HEK293 (cell line): ENCODE measurements at regions not wholly inside any gene's neighbourhood (a gene's known extent, or its start where the extent isn't known, plus 50 kb on each side); places are given as distances from the start of the nearest gene placed in this dataset.

Experiments
- CTCF ChIA-PET: fragments of 350-600 bp; formaldehyde crosslinking; extraction: SDS; loops from one replicate; lab custom pipeline; 2021; ENCODE audit warnings: antibody characterized with exemption; lab: Yijun Ruan, JAX
- POLR2A ChIA-PET: fragments of 300-600 bp; formaldehyde crosslinking; extraction: SDS; loops from one replicate; lab custom pipeline; 2020; ENCODE audit warnings: antibody characterized with exemption, inconsistent platforms; lab: Yijun Ruan, JAX
- H3K27ac ChIP-seq: fragments of 200-500 bp; sonication (Bioruptor generic); 2 replicates; pipeline ENCODE4 v1.5.1; 2014; ENCODE audit warnings: low read depth, low read length, control low read depth, inconsistent platforms; ENCODE audit errors: extremely low read depth
- H3K36me3 ChIP-seq, 2 experiments: fragments of 200-500 bp in 1 of 2; sonication (Bioruptor generic) in 1 of 2; 1 replicate in 1 of 2; 2 replicates in 1 of 2; pipeline ENCODE4 v1.5.1; 2014 to 2017; ENCODE audit warnings: inconsistent platforms in 2 of 2, low read length in 2 of 2; ENCODE audit not compliant: control insufficient read depth in 2 of 2, insufficient read depth in 1 of 2
- H3K4me1 ChIP-seq: fragments of 200-500 bp; sonication (Bioruptor generic); 2 replicates; pipeline ENCODE4 v1.5.1; 2014; ENCODE audit warnings: mild to moderate bottlenecking, low read length, inconsistent platforms; ENCODE audit not compliant: control insufficient read depth, insufficient read depth
- H3K4me3 ChIP-seq: 2 replicates; pipeline ENCODE4 v1.5.1; 2011; ENCODE audit warnings: low read depth, mild to moderate bottlenecking, control low read depth, low read length, moderate library complexity
- H3K9me3 ChIP-seq: fragments of 200-500 bp; sonication (Bioruptor generic); 2 replicates; pipeline ENCODE4 v1.5.1; 2014; ENCODE audit warnings: low read depth, low read length, inconsistent platforms; ENCODE audit not compliant: control insufficient read depth, insufficient read depth
- OVOL3 ChIP-seq: fragments of 450-650 bp; formaldehyde crosslinking; IDR thresholded peaks from 2 replicates; pipeline ENCODE4 v1.5.1; 2016; ENCODE audit warnings: missing biosample characterization, missing genetic modification characterization
- PRDM1 ChIP-seq: fragments of 450-650 bp; formaldehyde crosslinking; IDR thresholded peaks from 2 replicates; pipeline ENCODE4; 2016; ENCODE audit warnings: missing biosample characterization, missing genetic modification characterization
- REPIN1 ChIP-seq: fragments of 450-650 bp; formaldehyde crosslinking; IDR thresholded peaks from 2 replicates; pipeline ENCODE4 v1.5.1; 2017; ENCODE audit warnings: missing biosample characterization, missing genetic modification characterization, low read depth
- TRIM28 ChIP-seq: IDR thresholded peaks from 2 replicates; pipeline ENCODE4 v1.6.1; 2011; ENCODE audit warnings: low read length, control low read depth, borderline replicate concordance
- YY1 ChIP-seq: fragments of 450-650 bp; formaldehyde crosslinking; IDR thresholded peaks from 2 replicates; pipeline ENCODE4 v1.5.1; 2018; ENCODE audit warnings: missing biosample characterization, missing genetic modification characterization
- ZFP69B ChIP-seq: fragments of 450-650 bp; formaldehyde crosslinking; IDR thresholded peaks from 2 replicates; pipeline ENCODE4 v1.5.1; 2016; ENCODE audit warnings: missing biosample characterization, missing genetic modification characterization
- ZNF10 ChIP-seq: fragments of 450-650 bp; formaldehyde crosslinking; IDR thresholded peaks from 2 replicates; pipeline ENCODE4 v1.5.1; 2017; ENCODE audit warnings: missing biosample characterization, missing genetic modification characterization
- ZNF114 ChIP-seq: fragments of 450-650 bp; formaldehyde crosslinking; IDR thresholded peaks from 2 replicates; pipeline ENCODE4 v1.5.0; 2017; ENCODE audit warnings: missing biosample characterization, missing genetic modification characterization
- ZNF175 ChIP-seq: fragments of 450-650 bp; formaldehyde crosslinking; IDR thresholded peaks from 2 replicates; pipeline ENCODE4 v1.5.1; 2016; ENCODE audit warnings: missing biosample characterization, missing genetic modification characterization
- ZNF24 ChIP-seq: fragments of 450-650 bp; formaldehyde crosslinking; IDR thresholded peaks from 2 replicates; pipeline ENCODE4 v1.5.1; 2016; ENCODE audit warnings: missing biosample characterization, missing genetic modification characterization
- ZNF324 ChIP-seq: fragments of 450-650 bp; formaldehyde crosslinking; IDR thresholded peaks from 2 replicates; pipeline ENCODE4 v1.5.1; 2016; ENCODE audit warnings: missing biosample characterization, missing genetic modification characterization
- ZNF473 ChIP-seq: fragments of 450-650 bp; formaldehyde crosslinking; IDR thresholded peaks from 2 replicates; pipeline ENCODE4 v1.5.1; 2017; ENCODE audit warnings: missing biosample characterization, missing genetic modification characterization
- ZNF501 ChIP-seq: fragments of 450-650 bp; formaldehyde crosslinking; IDR thresholded peaks from 2 replicates; pipeline ENCODE4 v1.5.1; 2016; ENCODE audit warnings: missing biosample characterization, missing genetic modification characterization
- ZNF548 ChIP-seq: fragments of 450-650 bp; formaldehyde crosslinking; IDR thresholded peaks from 2 replicates; pipeline ENCODE4 v1.5.1; 2016; ENCODE audit warnings: missing biosample characterization, missing genetic modification characterization
- ZNF549 ChIP-seq: fragments of 450-650 bp; IDR thresholded peaks from 2 replicates; pipeline ENCODE4 v1.5.1; 2018; ENCODE audit warnings: missing biosample characterization, missing genetic modification characterization, mild to moderate bottlenecking, inconsistent platforms, moderate library complexity
- ZNF558 ChIP-seq: fragments of 450-650 bp; formaldehyde crosslinking; IDR thresholded peaks from 2 replicates; pipeline ENCODE4 v1.5.1; 2016; ENCODE audit warnings: missing biosample characterization, missing genetic modification characterization
- ZNF624 ChIP-seq: fragments of 450-650 bp; formaldehyde crosslinking; IDR thresholded peaks from 2 replicates; pipeline ENCODE4 v1.5.1; 2017; ENCODE audit warnings: missing biosample characterization, missing genetic modification characterization
- ZNF776 ChIP-seq: fragments of 450-650 bp; formaldehyde crosslinking; IDR thresholded peaks from 2 replicates; pipeline ENCODE4 v1.5.0; 2017; ENCODE audit warnings: missing biosample characterization, missing genetic modification characterization, borderline replicate concordance
- ZSCAN23 ChIP-seq: fragments of 450-650 bp; formaldehyde crosslinking; IDR thresholded peaks from 2 replicates; pipeline ENCODE4 v1.5.1; 2016; ENCODE audit warnings: missing biosample characterization, missing genetic modification characterization
- ZSCAN30 ChIP-seq: fragments of 450-650 bp; IDR thresholded peaks from 2 replicates; pipeline ENCODE4 v1.5.1; 2018; ENCODE audit warnings: missing biosample characterization, mild to moderate bottlenecking, missing genetic modification characterization, moderate library complexity
- TF ChIP-seq, protein P1 (sequence below): fragments of 450-650 bp; formaldehyde crosslinking; IDR thresholded peaks from 2 replicates; pipeline ENCODE4 v1.5.1; 2017; ENCODE audit warnings: missing biosample characterization, missing genetic modification characterization
- TF ChIP-seq, protein P2 (sequence below): fragments of 450-650 bp; formaldehyde crosslinking; IDR thresholded peaks from 2 replicates; pipeline ENCODE4 v1.5.1; 2016; ENCODE audit warnings: missing biosample characterization, missing genetic modification characterization, low read depth
- TF ChIP-seq, protein P3 (sequence below): fragments of 450-650 bp; formaldehyde crosslinking; conservative IDR thresholded peaks from 2 replicates; pipeline ENCODE4 v1.5.1; 2016; ENCODE audit warnings: low read depth, missing biosample characterization, missing genetic modification characterization

DNA sequence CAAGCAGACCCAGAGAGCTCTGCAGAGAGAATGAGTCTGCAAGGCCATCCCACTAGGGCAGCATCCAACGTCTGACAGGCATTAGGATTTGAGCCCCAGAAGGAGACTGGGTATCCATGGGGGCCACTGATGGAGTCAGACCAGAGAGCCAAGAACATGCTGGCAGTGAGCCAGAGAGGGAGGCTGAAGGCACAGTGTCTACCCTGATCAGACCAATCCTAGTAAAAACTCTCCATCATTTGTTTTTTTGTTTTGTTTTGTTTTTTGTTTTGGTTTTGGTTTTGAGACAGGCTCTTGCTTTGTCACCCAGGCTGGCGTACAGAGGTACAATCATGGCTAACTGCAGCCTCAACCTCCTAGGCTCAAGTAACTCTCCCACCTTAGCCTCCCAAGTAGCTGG is 133.1 kb upstream of the LYZL2 start:
- no peak overlapping the region for H3K4me3 ChIP-seq
- no peaks in the 10 kb centered on the region for H3K36me3 ChIP-seq
- H3K27ac ChIP-seq = no peak overlapping the region
- ChIA-PET POLR2A (no interaction called here), CTCF (no interaction called here)
- TF ChIP-seq ZNF10 (tag by site-specific recombination) = no peak
- no peak for TF ChIP-seq ZSCAN23 (tag by site-specific recombination)
- no peaks in the 10 kb centered on the region for H3K9me3 ChIP-seq
- H3K4me1 ChIP-seq = no peaks in the 10 kb centered on the region

DNA sequence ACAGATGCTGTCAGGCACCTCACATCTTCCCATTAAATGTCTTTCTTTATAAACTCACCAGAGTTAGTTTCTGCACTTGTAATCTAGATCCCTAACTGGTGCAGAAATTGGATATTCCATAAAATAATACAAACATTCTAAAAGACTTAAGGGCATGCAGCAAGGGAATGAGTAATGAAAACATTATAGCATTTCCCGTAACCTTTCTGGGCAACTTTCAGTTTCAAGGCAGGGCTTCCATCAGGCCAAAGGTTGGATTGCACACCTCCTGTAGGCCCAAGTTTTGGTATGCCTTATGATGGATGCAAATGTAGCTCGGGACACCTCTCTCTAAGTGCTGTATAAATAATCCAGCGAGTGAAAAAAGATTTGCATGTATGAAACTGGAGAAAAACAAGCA is 129.9 kb upstream of the LYZL2 start:
- ChIA-PET POLR2A (no interaction called here), CTCF (no interaction called here)

DNA sequence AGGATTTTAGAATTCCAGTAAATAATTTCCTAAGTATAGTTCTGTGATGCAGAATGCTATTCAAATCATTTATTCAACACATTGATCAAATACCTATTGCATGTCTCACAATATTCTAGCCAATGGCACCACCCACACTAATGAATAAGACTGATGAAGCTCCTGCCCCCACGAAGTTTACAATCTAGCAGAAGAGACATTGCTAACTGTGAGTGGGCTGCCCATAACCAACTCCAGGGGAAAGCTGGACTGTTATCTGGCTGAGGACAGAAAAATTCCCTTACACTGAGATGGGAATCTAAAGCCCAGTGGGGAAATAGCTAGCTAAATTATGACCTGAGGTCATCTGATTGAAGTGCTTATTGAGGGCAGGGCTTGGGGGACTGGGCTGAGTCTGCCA is 128.8 kb upstream of the LYZL2 start:
- TF ChIP-seq, protein P1, sequence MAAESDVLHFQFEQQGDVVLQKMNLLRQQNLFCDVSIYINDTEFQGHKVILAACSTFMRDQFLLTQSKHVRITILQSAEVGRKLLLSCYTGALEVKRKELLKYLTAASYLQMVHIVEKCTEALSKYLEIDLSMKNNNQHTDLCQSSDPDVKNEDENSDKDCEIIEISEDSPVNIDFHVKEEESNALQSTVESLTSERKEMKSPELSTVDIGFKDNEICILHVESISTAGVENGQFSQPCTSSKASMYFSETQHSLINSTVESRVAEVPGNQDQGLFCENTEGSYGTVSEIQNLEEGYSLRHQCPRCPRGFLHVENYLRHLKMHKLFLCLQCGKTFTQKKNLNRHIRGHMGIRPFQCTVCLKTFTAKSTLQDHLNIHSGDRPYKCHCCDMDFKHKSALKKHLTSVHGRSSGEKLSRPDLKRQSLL (tag by site-specific recombination) = no peak
- TF ChIP-seq ZNF776 (tag by site-specific recombination) = no peak
- TF ChIP-seq, protein P2, sequence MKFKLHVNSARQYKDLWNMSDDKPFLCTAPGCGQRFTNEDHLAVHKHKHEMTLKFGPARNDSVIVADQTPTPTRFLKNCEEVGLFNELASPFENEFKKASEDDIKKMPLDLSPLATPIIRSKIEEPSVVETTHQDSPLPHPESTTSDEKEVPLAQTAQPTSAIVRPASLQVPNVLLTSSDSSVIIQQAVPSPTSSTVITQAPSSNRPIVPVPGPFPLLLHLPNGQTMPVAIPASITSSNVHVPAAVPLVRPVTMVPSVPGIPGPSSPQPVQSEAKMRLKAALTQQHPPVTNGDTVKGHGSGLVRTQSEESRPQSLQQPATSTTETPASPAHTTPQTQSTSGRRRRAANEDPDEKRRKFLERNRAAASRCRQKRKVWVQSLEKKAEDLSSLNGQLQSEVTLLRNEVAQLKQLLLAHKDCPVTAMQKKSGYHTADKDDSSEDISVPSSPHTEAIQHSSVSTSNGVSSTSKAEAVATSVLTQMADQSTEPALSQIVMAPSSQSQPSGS (tag by site-specific recombination) = no peak
- TF ChIP-seq ZNF473 (tag by site-specific recombination) = no peak
- no peak for TF ChIP-seq ZNF501 (tag by site-specific recombination)
- no peak for TF ChIP-seq ZNF548 (tag by site-specific recombination)
- TF ChIP-seq ZNF175 (tag by site-specific recombination) = no peak
- TF ChIP-seq ZSCAN30 (tag by site-specific recombination) = no peak
- no peak for TF ChIP-seq TRIM28
- TF ChIP-seq ZNF549 = no peak
- TF ChIP-seq OVOL3 (tag by site-specific recombination) = no peak
- TF ChIP-seq ZNF24 (tag by site-specific recombination) = no peak
- TF ChIP-seq REPIN1 (tag by site-specific recombination) = no peak
- TF ChIP-seq ZNF624 (tag by site-specific recombination) = no peak
- no peak for TF ChIP-seq ZNF114 (tag by site-specific recombination)
- no peak for TF ChIP-seq PRDM1 (tag by site-specific recombination)
- H3K9me3 ChIP-seq = no peaks in the 10 kb centered on the region
- no peaks in the 10 kb centered on the region for H3K36me3 ChIP-seq
- CTCF ChIA-PET = no interaction called here
- H3K4me3 ChIP-seq = no peak overlapping the region
- H3K4me1 ChIP-seq = no peaks in the 10 kb centered on the region
- POLR2A ChIA-PET = interaction anchor here (0.7 kb wide), 1 partner anchor 120 kb away, joined by 3 read pairs; no protein-coding TSS in a partner anchor
- no peak overlapping the region for H3K27ac ChIP-seq

More for the DNA sequence above, 129.9 kb upstream of the LYZL2 start:
- Histone ChIP-seq H3K4me1 (no peaks in the 10 kb centered on the region), H3K36me3 (no peaks in the 10 kb centered on the region), H3K27ac (no peak overlapping the region), H3K4me3 (no peak overlapping the region), H3K9me3 (no peaks in the 10 kb centered on the region)
- TF ChIP-seq ZNF558 (tag by site-specific recombination) = no peak
- no peak for TF ChIP-seq TRIM28
- TF ChIP-seq, protein P3, sequence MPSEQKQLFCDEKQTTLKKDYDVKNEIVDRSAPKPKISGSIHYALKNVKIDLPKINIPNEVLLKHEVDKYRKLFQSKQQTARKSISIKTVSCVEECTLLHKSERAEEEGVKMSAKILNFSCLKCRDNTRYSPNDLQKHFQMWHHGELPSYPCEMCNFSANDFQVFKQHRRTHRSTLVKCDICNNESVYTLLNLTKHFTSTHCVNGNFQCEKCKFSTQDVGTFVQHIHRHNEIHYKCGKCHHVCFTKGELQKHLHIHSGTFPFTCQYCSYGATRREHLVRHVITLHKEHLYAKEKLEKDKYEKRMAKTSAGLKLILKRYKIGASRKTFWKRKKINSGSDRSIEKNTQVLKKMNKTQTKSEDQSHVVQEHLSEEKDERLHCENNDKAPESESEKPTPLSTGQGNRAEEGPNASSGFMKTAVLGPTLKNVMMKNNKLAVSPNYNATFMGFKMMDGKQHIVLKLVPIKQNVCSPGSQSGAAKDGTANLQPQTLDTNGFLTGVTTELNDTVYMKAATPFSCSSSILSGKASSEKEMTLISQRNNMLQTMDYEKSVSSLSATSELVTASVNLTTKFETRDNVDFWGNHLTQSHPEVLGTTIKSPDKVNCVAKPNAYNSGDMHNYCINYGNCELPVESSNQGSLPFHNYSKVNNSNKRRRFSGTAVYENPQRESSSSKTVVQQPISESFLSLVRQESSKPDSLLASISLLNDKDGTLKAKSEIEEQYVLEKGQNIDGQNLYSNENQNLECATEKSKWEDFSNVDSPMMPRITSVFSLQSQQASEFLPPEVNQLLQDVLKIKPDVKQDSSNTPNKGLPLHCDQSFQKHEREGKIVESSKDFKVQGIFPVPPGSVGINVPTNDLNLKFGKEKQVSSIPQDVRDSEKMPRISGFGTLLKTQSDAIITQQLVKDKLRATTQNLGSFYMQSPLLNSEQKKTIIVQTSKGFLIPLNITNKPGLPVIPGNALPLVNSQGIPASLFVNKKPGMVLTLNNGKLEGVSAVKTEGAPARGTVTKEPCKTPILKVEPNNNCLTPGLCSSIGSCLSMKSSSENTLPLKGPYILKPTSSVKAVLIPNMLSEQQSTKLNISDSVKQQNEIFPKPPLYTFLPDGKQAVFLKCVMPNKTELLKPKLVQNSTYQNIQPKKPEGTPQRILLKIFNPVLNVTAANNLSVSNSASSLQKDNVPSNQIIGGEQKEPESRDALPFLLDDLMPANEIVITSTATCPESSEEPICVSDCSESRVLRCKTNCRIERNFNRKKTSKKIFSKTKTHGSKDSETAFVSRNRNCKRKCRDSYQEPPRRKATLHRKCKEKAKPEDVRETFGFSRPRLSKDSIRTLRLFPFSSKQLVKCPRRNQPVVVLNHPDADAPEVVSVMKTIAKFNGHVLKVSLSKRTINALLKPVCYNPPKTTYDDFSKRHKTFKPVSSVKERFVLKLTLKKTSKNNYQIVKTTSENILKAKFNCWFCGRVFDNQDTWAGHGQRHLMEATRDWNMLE (tag by site-specific recombination) = no peak
- TF ChIP-seq ZNF324 (tag by site-specific recombination) = no peak
- TF ChIP-seq, protein P2 (tag by site-specific recombination) = no peak
- TF ChIP-seq ZFP69B (tag by site-specific recombination) = no peak
- TF ChIP-seq YY1 (tag by site-specific recombination) = no peak
